HepG2 (cell line): ENCODE measurements at regions not wholly inside any gene's neighbourhood (a gene's known extent, or its start where the extent isn't known, plus 50 kb on each side); places are given as distances from the start of the nearest gene placed in this dataset.

Source experiments
- GFI1 ChIP-seq: sonication (generic); formaldehyde crosslinking; IDR thresholded peaks from 2 replicates; pipeline ENCODE4 v1.5.0; 2020; ENCODE audit warnings: missing genetic modification reagents, mild to moderate bottlenecking, borderline replicate concordance
- JUND ChIP-seq: sonication (generic); formaldehyde crosslinking; IDR thresholded peaks from 2 replicates; pipeline ENCODE4 v1.8.0; 2022; ENCODE audit warnings: mild to moderate bottlenecking, missing genetic modification reagents
- RERE ChIP-seq: IDR thresholded peaks from 2 replicates; pipeline ENCODE4 v1.6.1; 2016; ENCODE audit warnings: low read depth, missing genetic modification reagents, missing compliant biosample characterization
- SNAI1 ChIP-seq: sonication (generic); formaldehyde crosslinking; IDR thresholded peaks from 2 replicates; pipeline ENCODE4 v1.5.0; 2020; ENCODE audit warnings: mild to moderate bottlenecking, missing genetic modification reagents, borderline replicate concordance
- ZNF225 ChIP-seq: sonication (generic); formaldehyde crosslinking; IDR thresholded peaks from 2 replicates; pipeline ENCODE4 v1.4.0; 2020; ENCODE audit warnings: mild to moderate bottlenecking, missing genetic modification reagents
- ZNF367 ChIP-seq: sonication (generic); formaldehyde crosslinking; IDR thresholded peaks from 2 replicates; pipeline ENCODE4 v1.4.0; 2020; ENCODE audit warnings: missing genetic modification reagents, borderline replicate concordance
- ZUFSP ChIP-seq: sonication (generic); formaldehyde crosslinking; IDR thresholded peaks from 2 replicates; pipeline ENCODE4 v1.9.0; 2021; ENCODE audit warnings: missing genetic modification reagents, mild to moderate bottlenecking, borderline replicate concordance

- TF ChIP-seq ZNF225 (CRISPR knock-in tag) (no peak), GFI1 (CRISPR knock-in tag) (no peak), SNAI1 (no peak), ZNF367 (CRISPR knock-in tag) (no peak), JUND (CRISPR knock-in tag) (no peak), ZUFSP (CRISPR knock-in tag) (no peak), RERE (CRISPR knock-in tag) (no peak)
Measured at GRCh38 chr5:135702191-135702590, 123.4 kb upstream of the CXCL14 start (continued).
